ENCODE measurements at regions not wholly inside any gene's neighbourhood (a gene's known extent, or its start where the extent isn't known, plus 50 kb on each side); places are given as distances from the start of the nearest gene placed in this dataset.
"Not testable (repeated sequence)": the region's sequence is repeated elsewhere in the genome, so short reads cannot be mapped to it uniquely, and the experiment has no call there.

GRCh38 chr6:130676077-130676772, 151.0 kb upstream of the SMLR1 start:
- DNase-seq: no peak

DNA sequence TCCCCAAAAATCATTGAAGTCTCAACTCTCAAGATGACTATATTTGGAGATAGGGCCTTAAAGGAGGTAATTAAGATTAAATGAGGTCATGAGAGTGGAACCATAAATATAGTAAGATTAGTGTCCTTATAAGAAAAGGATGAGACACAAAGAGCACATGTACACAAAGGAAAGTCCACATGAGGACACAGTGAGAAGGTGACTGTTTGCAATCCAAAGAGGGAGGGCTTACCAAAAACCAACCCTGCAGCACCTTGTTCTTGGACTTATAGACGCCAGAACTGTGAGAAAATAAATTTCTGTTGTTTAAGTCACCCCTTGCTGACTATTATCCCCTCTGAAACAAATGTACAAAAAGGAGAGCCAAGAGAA, 150.4 kb upstream of the SMLR1 start:
- no peak for DNase-seq

- no peak for DNase-seq
Measured at GRCh38 chr6:130677312-130677711, 149.9 kb upstream of the SMLR1 start.

- DNase-seq: no peak
Measured at GRCh38 chr6:130677766-130678165, 149.4 kb upstream of the SMLR1 start.

- DNase-seq: no peak
Measured at GRCh38 chr6:130679684-130680083, 147.5 kb upstream of the SMLR1 start.

GRCh38 chr6:130680116-130680515, 147.1 kb upstream of the SMLR1 start:
- no peak for DNase-seq

DNA sequence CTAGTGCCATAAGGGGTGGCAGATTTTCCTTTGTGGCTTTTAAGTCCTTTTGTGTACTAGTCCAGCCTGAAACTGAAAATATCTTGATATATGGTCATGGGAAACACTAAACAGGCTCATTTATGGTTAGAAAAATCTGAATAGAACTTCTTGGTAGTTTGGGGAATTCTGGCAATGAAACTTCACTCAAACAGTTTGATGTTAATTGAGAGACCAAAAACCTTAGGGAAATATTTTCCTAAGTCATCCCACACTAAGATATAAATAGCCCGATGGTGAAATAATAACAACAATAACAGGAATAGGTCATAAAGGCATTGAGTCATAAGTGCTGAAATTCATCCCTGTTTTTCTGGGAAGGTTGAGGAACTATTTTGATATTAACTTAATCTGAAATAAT, 146.2 kb upstream of the SMLR1 start:
- no peak for DNase-seq

- DNase-seq: no peak
Measured at GRCh38 chr6:130682066-130682465, 145.1 kb upstream of the SMLR1 start.

DNA sequence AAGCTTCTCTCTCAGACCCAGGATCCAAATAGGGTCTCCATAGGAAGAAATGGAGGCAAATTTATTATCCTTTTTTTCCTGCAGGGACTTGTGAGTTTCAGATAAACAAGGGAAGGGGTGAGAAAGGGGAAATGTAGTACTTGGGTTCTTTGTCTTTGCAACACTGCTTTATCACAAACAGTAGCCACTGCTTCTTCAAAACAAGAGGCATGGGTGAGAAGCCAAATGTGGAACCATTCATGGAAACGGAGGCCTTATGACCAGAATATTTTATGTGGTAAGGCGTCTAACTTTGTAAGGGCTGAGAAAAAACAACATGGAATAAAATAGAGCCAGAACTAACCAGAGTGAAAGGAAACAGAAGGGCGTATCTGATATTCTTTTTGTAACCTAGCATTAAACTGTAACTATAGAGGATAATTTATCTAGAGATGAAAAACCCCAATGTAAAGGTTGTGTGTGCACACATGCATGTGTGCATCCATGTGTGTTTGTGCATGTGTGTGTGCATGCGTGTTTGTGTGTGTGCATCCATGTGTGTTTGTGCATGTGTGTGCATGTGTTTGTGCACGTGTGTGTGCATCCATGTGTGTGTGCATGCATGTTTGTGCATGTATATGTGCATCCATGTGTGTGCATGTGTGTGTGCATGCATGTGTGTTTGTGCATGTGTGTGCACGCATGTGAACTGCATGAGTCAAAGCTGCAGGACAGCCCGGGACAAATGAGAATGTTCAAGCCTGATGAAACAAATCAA, 143.3 kb upstream of the SMLR1 start:
- DNase-seq: no peak

GRCh38 chr6:130692659-130693058, 134.5 kb upstream of the SMLR1 start:
- DNase-seq: no peak

GRCh38 chr6:130693944-130694343, 133.3 kb upstream of the SMLR1 start:
- DNase-seq: no peak

- no peak for DNase-seq
Measured at GRCh38 chr6:130694606-130695005, 132.6 kb upstream of the SMLR1 start.

DNA sequence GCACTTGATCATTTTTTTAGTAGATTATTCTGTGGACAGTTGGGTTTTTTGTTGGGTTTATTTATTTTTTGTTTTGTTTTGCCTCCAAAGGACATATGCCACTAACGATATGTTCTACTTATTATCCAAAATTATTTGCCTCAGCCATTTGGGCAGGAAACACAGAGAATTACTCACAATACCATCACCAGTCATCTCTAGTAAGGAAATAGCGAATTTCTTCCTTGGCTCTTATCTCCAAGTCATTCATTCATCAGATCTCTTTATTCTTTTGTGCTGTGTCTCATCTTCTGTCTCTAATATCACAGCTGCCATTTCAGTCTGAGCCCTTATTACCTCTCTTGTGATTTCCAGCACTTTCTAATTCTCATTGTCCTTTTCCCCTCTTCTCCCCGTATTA, 130.4 kb upstream of the SMLR1 start:
- DNase-seq: no peak

DNA sequence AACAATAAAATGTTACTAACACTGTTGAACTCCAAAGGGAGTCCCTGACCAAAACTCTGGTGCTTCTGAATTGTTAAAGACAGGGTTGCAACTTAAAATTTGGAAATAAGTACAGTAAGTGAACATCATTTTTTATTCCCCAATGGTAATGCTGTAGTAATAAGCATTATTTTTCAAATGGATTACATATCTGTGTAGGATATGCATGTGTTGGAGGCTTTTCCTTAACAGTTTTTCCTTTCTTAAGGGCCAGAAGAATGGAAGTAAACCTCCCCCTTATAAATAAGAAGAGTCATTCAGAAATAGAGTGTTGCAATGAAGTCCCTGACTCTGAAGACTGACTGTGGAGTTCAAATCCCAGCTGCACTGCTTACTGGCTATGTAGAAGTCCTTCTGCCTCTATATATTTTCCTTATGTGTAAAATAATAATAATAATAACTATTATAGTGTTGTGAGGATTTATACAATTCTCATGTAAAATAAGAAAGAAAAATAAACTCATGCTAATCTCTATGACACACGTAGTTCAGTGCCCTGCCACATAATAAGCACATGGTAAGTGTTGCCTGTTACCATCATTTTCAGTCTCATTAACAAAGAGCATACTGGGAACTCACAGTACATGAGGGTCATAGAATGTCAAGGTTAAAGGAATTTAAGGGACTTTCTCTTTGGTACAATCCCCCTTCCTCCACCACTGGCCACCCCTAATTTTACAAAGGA, 129.8 kb upstream of the SMLR1 start:
- no peak for DNase-seq

DNA sequence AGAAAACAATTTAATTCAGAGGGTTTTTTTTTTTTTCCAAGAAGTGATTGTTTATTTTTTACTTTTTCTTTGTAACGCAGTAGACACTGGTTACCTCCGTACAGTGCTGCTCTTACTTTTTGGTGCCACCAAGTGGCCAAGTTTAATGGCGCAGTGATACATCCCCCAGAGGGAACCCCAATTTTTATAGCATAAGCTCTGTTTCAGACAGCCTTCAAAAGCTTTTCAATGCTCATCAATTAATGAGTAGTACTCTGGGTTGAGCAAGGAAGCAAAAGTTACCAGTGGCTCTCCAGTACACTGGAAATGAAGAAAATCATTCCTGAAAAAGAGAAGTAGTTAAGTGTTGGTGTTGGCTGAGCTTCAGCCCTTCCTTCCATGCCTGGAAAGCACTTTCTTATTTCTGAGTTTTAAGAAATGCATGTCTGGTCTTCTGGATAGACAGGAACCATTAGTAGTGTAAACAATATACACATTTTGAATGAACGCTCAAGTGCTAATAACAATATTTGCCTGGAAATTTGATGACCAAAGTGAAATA, 129.1 kb upstream of the SMLR1 start:
- DNase-seq: peak; percentile 57

DNA sequence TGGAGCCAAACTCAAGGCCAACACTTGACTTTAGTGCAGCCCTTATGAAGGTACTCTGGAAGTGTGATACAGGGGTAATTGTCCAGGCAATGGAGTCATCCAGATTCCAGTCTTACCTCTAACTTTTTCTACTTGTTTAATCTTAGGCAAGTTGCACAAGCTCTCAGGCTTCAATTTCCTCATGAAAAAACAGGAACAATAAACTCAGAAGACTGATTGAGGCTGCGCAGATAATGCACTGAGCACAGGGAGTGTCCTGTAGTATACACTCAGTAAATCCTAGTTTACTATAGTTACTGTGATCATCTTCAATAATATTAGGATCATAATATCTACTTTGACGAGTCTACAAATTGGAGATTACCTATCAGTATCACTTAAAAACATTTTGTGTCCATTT, 127.5 kb upstream of the SMLR1 start:
- DNase-seq: no peak

- DNase-seq: no peak
Measured at GRCh38 chr6:130700397-130700796, 126.8 kb upstream of the SMLR1 start.

DNA sequence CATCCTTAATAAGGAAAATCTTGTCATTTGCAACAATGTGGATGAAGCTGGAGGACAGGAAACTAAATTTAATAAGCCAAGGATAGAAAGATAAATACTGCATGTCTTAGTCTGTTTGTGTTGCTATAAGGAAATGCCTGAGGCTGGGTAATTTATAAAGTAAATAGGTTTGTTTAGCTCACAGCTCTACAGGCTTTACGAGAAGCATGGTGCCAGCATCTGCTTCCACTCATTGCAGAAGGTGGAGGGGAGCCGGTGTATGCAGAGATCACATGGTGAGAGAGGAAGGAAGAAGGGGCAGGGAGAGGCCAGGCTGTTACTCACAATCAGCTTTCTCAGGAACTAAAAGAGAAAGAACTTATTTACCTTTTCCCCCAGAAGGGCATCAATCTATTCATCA, 118.9 kb upstream of the SMLR1 start:
- DNase-seq: no peak

DNA sequence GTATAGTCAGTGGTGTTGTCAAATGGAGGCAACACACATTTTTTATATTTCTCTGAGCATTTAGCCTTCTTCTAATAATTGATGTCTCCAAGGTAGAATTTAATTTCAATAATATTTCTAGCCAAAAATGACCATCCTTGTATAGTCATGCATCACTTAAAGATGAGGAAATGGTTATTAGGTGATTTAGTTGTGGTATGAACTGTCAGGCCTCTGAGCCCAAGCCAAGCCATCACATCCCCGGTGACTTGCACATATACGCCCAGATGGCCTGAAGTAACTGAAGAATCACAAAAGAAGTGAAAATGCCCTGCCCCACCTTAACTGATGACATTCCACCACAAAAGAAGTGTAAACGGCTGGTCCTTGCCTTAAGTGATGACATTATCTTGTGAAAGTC, 115.6 kb upstream of the SMLR1 start:
- DNase-seq: not testable (repeated sequence)

GRCh38 chr6:130713144-130713543, 114.1 kb upstream of the SMLR1 start:
- no peak for DNase-seq

DNA sequence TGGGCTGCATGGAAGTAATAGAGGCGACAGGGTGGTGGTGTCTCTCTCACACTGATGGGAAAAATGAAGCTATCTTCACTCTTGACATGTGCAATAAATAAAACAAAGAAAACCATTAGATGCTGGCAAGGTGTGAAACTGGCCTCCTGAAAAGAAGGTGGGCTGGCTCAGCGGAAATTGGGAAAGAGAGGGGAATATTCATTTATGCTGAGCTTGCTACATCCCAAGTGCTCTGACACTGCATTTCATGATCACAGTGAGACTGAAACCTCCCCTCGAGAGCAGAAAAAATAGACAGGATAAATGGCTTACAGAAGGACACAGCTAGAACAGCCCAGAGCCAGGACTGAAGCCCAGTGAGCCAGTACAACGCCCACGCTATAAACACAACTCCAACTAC, 112.1 kb upstream of the SMLR1 start:
- DNase-seq: no peak

DNA sequence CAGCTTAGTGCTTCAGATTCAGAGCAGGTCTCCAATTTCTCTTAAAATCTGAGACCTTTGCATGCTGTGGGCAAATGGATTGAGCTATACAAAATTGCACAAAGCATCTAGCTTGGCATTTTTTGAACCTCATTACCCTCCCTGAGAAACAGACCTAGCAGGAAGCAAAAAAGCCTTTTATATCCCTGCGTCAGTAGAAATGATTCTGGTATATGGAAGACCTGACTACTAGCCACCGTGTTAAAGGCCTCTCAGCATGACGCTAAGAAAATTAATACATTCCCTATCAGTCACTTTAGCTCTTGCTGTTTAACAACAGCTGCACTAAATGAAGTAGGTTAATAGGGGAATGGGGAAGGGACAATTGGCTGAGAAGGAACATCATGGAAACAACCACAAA, 110.7 kb upstream of the SMLR1 start:
- DNase-seq: no peak

- no peak for DNase-seq
Measured at GRCh38 chr6:130717657-130718056, 109.5 kb upstream of the SMLR1 start.
